ENCODE measurements at regions not wholly inside any gene's neighbourhood (a gene's known extent, or its start where the extent isn't known, plus 50 kb on each side); places are given as distances from the start of the nearest gene placed in this dataset.

GRCh38 chr13:90766386-90766902 lies 581.0 kb upstream of the MIR17HG start:
- DNase-seq (ENCODE audit: low read depth, low spot score): no peak

GRCh38 chr13:90768116-90768515 lies 579.4 kb upstream of the MIR17HG start:
- DNase-seq (ENCODE audit: low read depth, low spot score): no peak

DNA sequence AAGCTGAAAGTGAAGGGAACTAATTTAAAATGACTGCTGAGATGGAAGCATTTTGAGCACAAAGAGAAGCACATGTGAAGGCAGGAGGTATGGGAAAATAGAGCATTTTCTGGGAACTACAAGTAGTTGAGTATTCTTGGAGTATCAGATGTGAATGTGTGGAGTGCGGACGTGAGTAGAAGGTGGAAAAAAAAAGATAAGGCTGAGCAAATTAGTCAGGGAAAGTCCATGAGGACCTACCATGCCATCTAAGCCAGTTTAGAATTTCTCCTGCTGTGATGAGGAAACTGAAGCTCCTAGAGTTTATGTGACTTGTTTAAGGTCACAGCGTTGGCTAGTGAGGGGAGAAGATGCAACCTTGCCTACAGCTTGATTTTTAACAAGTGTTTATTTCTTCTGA lies 578.1 kb upstream of the MIR17HG start:
- no peak for DNase-seq (ENCODE audit: low read depth, low spot score)

GRCh38 chr13:90770334-90770733 lies 577.2 kb upstream of the MIR17HG start:
- no peak for DNase-seq (ENCODE audit: low read depth, low spot score)

DNA sequence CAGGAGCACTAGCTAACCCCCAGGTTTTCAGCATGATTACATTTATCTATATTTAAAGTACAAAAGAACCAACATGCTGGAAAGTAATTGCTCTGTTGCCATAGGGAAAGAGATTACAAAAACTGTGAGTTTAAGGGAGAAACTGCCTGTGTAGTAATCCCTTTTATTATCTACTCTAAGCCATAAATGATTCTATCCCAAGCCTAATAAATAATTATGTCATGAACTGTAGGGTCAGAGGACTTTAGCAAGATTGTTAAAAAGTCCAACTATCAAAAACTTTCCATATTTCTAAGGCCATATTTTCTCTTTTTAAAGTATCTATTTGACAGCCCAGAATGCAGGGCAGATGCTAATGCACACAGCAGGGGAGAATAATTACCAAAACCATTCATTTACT lies 573.8 kb upstream of the MIR17HG start:
- no peak for DNase-seq (ENCODE audit: low read depth, low spot score)

- DNase-seq (ENCODE audit: low read depth, low spot score): no peak
These were observed 571.3 kb upstream of the MIR17HG start for GRCh38 chr13:90776051-90776748.

DNA sequence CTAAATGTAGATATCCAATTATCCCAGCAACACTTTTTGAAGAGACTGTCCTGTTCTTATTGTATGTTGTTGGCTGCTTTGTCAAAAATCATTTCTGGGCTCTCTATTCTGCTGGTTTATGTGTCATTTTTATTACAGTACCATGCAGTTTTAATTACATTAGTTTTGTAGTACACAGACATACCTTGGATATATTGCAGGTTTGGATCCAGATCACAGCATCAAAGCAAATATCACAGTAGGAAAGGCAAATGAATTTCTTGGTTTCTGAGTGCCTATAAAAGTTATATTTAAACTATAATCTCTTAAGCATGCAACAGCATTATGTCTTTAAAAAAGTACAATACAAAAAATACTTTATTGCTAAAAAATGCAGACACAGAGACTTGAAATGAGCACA lies 564.2 kb upstream of the MIR17HG start:
- no peak for DNase-seq (ENCODE audit: low read depth, low spot score)

DNA sequence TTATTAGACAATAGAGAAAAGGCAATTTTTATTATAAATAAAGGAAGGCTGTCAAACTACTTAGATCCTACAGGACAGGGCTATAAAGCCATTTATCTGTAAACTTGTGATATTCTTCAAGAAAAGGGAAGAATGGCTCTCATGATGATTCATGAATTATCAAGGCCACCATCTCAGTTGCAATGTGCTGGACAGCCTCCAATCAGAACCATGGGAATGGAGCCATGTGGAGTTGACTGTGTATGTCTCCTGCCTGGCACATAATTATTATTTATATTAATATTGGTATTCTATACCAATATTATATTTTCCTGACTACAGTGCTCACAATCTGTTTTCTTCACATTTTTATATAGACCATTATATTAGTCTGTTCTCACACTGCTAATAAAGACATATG lies 560.5 kb upstream of the MIR17HG start:
- no peak for DNase-seq (ENCODE audit: low read depth, low spot score)

GRCh38 chr13:90792335-90792734 lies 555.2 kb upstream of the MIR17HG start:
- DNase-seq (ENCODE audit: low read depth, low spot score): no peak

- no peak for DNase-seq (ENCODE audit: low read depth, low spot score)
These were observed 554.1 kb upstream of the MIR17HG start for GRCh38 chr13:90793261-90793820.

DNA sequence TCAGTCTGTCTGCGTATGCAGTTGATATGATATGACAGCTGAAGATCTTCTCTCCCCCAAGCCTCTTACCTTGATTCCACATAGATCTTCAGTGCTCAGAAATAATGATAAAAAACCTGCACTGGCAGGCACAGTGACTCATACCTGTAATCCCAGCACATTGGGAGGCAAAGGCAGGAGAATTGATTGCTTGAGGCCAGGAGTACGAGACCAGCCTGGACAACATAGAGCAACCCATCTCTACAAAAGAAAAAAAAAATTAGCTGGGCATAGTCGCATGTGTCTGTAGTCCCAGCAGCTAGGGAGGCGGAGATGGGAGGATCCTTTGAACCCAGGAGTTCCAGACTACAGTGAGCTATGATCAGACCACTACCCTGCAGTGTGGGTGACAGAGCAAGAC lies 551.0 kb upstream of the MIR17HG start:
- DNase-seq (ENCODE audit: low read depth, low spot score): no peak

- no peak for DNase-seq (ENCODE audit: low read depth, low spot score)
These were observed 550.2 kb upstream of the MIR17HG start for GRCh38 chr13:90797335-90797734.

- DNase-seq (ENCODE audit: low read depth, low spot score): no peak
These were observed 549.1 kb upstream of the MIR17HG start for GRCh38 chr13:90798381-90798780.

DNA sequence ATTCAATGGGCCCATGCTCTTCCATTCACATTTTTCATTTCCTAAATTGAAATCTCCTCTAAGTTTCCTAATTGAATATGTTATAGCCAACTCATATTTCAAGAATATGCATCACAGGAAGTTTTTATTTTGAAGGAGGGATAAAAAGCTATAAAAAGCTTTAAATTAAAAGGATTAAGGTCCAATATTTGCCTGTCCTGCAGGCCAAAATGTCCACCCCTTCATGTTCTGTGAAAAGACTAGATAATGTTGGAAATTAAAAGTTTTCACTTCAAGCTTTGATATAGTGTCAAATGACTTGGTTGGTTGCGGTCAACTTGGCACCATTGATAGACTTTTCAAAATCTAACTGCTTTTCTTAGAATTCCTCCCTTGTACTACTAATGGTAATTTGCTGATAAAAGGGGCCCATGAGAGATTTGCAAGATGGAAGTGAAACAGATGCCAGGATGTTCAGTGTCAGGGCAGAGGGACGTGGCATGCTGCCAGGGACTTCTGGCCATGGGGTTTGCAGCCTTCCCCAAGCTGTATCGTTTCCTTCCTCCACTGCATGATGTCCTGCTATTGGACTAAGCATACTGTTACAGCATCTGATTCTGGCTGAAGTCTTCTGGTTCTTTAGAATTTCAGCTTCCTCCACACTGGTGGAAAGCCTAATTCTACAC lies 547.3 kb upstream of the MIR17HG start:
- no peak for DNase-seq (ENCODE audit: low read depth, low spot score)

- DNase-seq (ENCODE audit: low read depth, low spot score): no peak
These were observed 545.9 kb upstream of the MIR17HG start for GRCh38 chr13:90801621-90802020.

DNA sequence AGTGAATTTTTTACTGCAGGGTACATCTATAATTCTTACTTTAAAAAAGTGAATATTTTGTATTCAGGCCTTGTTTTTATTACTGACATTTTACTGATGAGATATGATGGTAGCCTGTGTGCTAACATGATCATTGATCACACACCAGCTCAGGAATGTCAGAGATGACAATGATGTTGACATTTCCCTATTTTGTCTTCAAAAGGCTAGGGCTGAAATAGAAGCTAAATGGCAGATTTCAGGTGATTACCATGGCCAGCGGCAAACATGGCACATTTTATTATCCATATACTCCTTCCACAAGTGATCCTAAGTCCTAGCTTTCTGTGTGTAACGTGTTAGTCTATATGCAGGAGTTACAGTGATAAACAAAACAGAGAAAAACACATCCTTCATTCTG lies 544.3 kb upstream of the MIR17HG start:
- DNase-seq (ENCODE audit: low read depth, low spot score): no peak

DNA sequence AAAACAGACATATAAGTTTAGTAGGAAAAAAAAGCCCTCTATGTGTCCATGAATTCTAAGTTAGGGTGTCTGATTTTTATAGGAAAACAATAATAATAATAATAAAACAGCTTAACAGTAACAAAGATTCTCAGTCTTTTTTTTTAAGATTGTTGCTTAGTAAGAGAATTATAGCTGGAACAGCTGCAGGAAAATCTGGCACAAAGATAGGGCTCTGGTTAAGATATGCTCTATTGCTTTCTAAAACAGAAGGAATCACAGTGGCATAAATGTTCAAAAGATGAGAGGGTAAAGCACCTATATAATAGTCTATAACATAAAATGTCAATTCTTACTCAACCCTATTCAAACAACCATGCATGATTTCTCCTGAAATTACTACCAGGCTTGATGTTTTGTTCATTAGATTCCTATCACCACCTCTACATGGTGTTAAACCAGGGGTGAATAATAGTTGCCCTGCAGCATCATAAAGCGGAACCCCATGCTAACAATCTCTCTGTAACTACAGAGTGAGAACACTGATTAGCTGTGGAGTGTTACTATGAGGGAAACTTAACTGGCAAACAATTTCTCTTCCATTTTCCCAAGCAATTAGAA lies 541.4 kb upstream of the MIR17HG start:
- DNase-seq (ENCODE audit: low read depth, low spot score): no peak

GRCh38 chr13:90806892-90807291 lies 540.6 kb upstream of the MIR17HG start:
- DNase-seq (ENCODE audit: low read depth, low spot score): no peak

- no peak for DNase-seq (ENCODE audit: low read depth, low spot score)
These were observed 538.6 kb upstream of the MIR17HG start for GRCh38 chr13:90808838-90809237.

DNA sequence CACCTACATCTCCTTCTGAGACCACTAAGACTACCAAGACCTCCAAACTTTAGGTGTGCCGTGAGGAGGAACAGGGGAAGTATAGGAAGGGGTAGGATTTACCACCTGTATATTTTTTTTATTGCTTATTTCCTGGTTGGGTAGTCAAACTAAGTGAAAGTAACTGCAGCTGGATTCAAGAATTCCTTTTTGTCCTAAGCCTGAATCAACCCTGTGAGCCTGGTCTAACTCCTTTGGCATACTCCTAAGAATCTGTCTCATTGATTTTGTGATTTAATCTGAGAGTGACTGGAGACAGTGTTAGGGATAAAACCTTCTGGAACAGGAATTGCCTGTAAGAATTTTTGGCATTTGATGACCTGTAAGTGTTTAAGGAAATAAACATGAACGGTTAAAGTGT lies 523.5 kb upstream of the MIR17HG start:
- DNase-seq (ENCODE audit: low read depth, low spot score): no peak

GRCh38 chr13:90826688-90827087 lies 520.8 kb upstream of the MIR17HG start:
- no peak for DNase-seq (ENCODE audit: low read depth, low spot score)

- DNase-seq (ENCODE audit: low read depth, low spot score): no peak
These were observed 516.7 kb upstream of the MIR17HG start for GRCh38 chr13:90830782-90831181.

DNA sequence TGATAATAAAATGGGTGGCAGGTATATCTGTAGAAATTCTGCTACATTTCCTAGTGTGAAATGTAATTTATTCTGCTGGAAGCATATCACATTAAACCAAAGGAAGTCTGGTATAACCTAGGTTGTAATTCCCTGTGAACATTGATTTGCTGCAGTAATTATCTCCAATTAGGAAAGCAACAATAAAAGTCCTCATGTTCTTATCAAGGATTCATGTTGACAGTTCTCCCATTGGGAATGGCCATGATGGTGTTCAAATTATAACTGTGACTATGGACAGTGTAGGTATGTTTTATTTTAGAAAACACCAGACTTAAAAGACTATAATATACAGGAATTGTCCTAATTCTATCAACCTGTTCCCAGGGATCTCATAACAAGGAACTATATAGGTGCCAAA lies 513.5 kb upstream of the MIR17HG start:
- no peak for DNase-seq (ENCODE audit: low read depth, low spot score)
